ENCODE measurements at regions not wholly inside any gene's neighbourhood (a gene's known extent, or its start where the extent isn't known, plus 50 kb on each side); places are given as distances from the start of the nearest gene placed in this dataset.

GRCh38 chr5:122532035-122532434 is 220.0 kb downstream of the SNCAIP start:
- DNase-seq (ENCODE audit: low spot score, unreplicated experiment) = no peak
- H3K27ac Mint-ChIP-seq = no peak overlapping the region
- H3K27me3 Mint-ChIP-seq = no peaks in the 10 kb centered on the region
- no peaks in the 10 kb centered on the region for H3K36me3 Mint-ChIP-seq (ENCODE audit: insufficient read depth)
- no peaks in the 10 kb centered on the region for H3K9me3 Mint-ChIP-seq (ENCODE audit: low read depth)
- TF ChIP-seq CTCF (IDR thresholded peaks at IDR 0.05; ENCODE audit: unreplicated experiment) = no peak
- no peak overlapping the region for H3K4me3 Mint-ChIP-seq (ENCODE audit: low read depth)
- peaks cover 8% of the 10 kb centered on the region for H3K4me1 Mint-ChIP-seq (ENCODE audit: low read depth)

DNA sequence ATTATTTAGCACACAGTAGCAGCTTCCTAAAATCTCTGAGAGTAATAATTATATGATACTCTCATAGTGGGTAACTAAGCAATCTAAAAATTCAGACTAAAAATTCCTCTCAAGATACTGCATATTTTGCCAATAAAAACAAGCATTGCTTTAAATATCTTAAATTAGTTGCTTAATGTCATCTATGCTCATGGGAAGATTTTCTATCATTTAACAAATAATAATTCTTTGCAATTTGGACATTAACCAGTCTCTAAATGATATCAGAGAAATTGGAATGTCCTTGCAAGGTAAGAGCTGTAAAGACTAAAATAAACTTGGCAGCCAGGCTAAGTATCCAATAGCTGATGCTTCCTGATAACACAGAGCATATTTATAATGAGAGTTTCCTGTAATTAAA is 221.8 kb downstream of the SNCAIP start:
- Mint-ChIP-seq H3K4me1 (ENCODE audit: low read depth) (peaks cover 8% of the 10 kb centered on the region), H3K27me3 (no peaks in the 10 kb centered on the region), H3K4me3 (ENCODE audit: low read depth) (no peak overlapping the region), H3K9me3 (ENCODE audit: low read depth) (no peaks in the 10 kb centered on the region), H3K27ac (no peak overlapping the region), H3K36me3 (ENCODE audit: insufficient read depth) (no peaks in the 10 kb centered on the region)
- no peak for DNase-seq (ENCODE audit: low spot score, unreplicated experiment)
- no peak for TF ChIP-seq CTCF (IDR thresholded peaks at IDR 0.05; ENCODE audit: unreplicated experiment)

DNA sequence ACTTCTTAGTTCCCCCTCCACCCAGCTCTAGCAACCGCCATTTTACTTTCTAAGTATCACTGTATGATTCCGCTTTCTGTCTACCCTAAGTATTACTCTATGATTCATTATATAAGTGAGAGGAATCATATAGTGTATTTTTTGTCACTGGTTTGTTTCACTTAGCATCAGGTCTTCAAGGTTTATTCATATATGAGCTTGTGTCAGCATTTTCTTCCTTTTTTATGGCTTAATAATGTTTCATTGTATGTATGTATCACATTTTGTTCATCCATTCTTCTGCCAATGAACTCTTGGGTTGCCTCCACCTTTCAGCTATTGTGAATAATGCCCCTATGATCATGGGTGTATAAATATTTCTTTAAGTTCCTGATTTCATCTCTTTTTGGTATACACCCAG is 222.8 kb downstream of the SNCAIP start:
- Mint-ChIP-seq H3K4me1 (ENCODE audit: low read depth) (peaks cover 8% of the 10 kb centered on the region), H3K27me3 (no peaks in the 10 kb centered on the region), H3K4me3 (ENCODE audit: low read depth) (no peak overlapping the region), H3K9me3 (ENCODE audit: low read depth) (no peaks in the 10 kb centered on the region), H3K27ac (no peak overlapping the region), H3K36me3 (ENCODE audit: insufficient read depth) (no peaks in the 10 kb centered on the region)
- DNase-seq (ENCODE audit: low spot score, unreplicated experiment) = no peak
- no peak for TF ChIP-seq CTCF (IDR thresholded peaks at IDR 0.05; ENCODE audit: unreplicated experiment)

GRCh38 chr5:122541388-122541787 is 229.4 kb downstream of the SNCAIP start:
- Mint-ChIP-seq H3K27ac (no peak overlapping the region), H3K4me1 (ENCODE audit: low read depth) (peaks cover 1% of the 10 kb centered on the region), H3K36me3 (ENCODE audit: insufficient read depth) (no peaks in the 10 kb centered on the region), H3K27me3 (peaks cover 3% of the 10 kb centered on the region), H3K9me3 (ENCODE audit: low read depth) (peaks cover 4% of the 10 kb centered on the region), H3K4me3 (ENCODE audit: low read depth) (no peak overlapping the region)
- TF ChIP-seq CTCF (IDR thresholded peaks at IDR 0.05; ENCODE audit: unreplicated experiment) = no peak
- DNase-seq (ENCODE audit: low spot score, unreplicated experiment) = no peak

GRCh38 chr5:122545986-122546385 is 228.9 kb upstream of the SNX2 start:
- H3K27ac Mint-ChIP-seq = no peak overlapping the region
- no peaks in the 10 kb centered on the region for H3K36me3 Mint-ChIP-seq (ENCODE audit: insufficient read depth)
- DNase-seq (ENCODE audit: low spot score, unreplicated experiment) = no peak
- H3K4me1 Mint-ChIP-seq (ENCODE audit: low read depth) = peaks cover 1% of the 10 kb centered on the region
- no peak overlapping the region for H3K4me3 Mint-ChIP-seq (ENCODE audit: low read depth)
- no peak for TF ChIP-seq CTCF (IDR thresholded peaks at IDR 0.05; ENCODE audit: unreplicated experiment)
- no peaks in the 10 kb centered on the region for H3K27me3 Mint-ChIP-seq
- H3K9me3 Mint-ChIP-seq (ENCODE audit: low read depth) = peaks cover 11% of the 10 kb centered on the region

Measured in progenitor cell of endocrine pancreas (in vitro differentiated cells).